BJ (cell line): ENCODE measurements at regions not wholly inside any gene's neighbourhood (a gene's known extent, or its start where the extent isn't known, plus 50 kb on each side); places are given as distances from the start of the nearest gene placed in this dataset.

Experiments used
- CTCF ChIA-PET: fragments of 350-600 bp; formaldehyde crosslinking; extraction: SDS; loops from one replicate; lab custom pipeline; 2021; ENCODE audit warnings: antibody characterized with exemption, inconsistent platforms; lab: Yijun Ruan, JAX
- POLR2A ChIA-PET: fragments of 300-600 bp; sonication (Branson Sonifier 250); formaldehyde crosslinking; extraction: SDS; loops from one replicate; lab custom pipeline; 2021; ENCODE audit warnings: antibody characterized with exemption; lab: Charles Lee
- DNase-seq: peaks from one replicate; pipeline ENCODE4 v3.0.0-alpha.2; 2011; ENCODE audit warnings: low read depth
- H3K27me3 ChIP-seq: 2 replicates; pipeline ENCODE4 v1.6.0; 2011; ENCODE audit warnings: low read length; ENCODE audit not compliant: control insufficient read depth, insufficient read depth
- H3K36me3 ChIP-seq: 2 replicates; pipeline ENCODE4 v1.5.1; 2011; ENCODE audit warnings: low read length; ENCODE audit not compliant: control insufficient read depth, insufficient read depth
- H3K4me3 ChIP-seq: 2 replicates; pipeline ENCODE4 v1.5.1; 2011; ENCODE audit warnings: low read depth, mild to moderate bottlenecking, control low read depth, low read length
- CTCF ChIP-seq: IDR thresholded peaks from 2 replicates; pipeline ENCODE4 v1.5.1; 2011; ENCODE audit warnings: low read depth, mild to moderate bottlenecking, control low read depth, inconsistent platforms, low read length, moderate library complexity; ENCODE audit not compliant: insufficient read depth

GRCh38 chr10:128316925-128317324 is 190.7 kb upstream of the MKI67 start:
- CTCF ChIA-PET = no interaction called here
- POLR2A ChIA-PET = no interaction called here
- Histone ChIP-seq H3K27me3 (no peaks in the 10 kb centered on the region), H3K4me3 (no peak overlapping the region), H3K36me3 (no peaks in the 10 kb centered on the region)
- DNase-seq = no peak
- TF ChIP-seq CTCF = no peak

GRCh38 chr10:128318366-128318765 is 192.1 kb upstream of the MKI67 start:
- no peak overlapping the region for H3K4me3 ChIP-seq
- CTCF ChIA-PET = no interaction called here
- POLR2A ChIA-PET = no interaction called here
- no peaks in the 10 kb centered on the region for H3K36me3 ChIP-seq
- DNase-seq = no peak
- no peaks in the 10 kb centered on the region for H3K27me3 ChIP-seq
- TF ChIP-seq CTCF = no peak

GRCh38 chr10:128318913-128319312 is 192.7 kb upstream of the MKI67 start:
- TF ChIP-seq CTCF = no peak
- H3K27me3 ChIP-seq = no peaks in the 10 kb centered on the region
- no peak overlapping the region for H3K4me3 ChIP-seq
- ChIA-PET CTCF (no interaction called here), POLR2A (no interaction called here)
- DNase-seq = no peak
- no peaks in the 10 kb centered on the region for H3K36me3 ChIP-seq

- CTCF ChIA-PET = no interaction called here
- DNase-seq = no peak
- Histone ChIP-seq H3K27me3 (no peaks in the 10 kb centered on the region), H3K4me3 (no peak overlapping the region), H3K36me3 (no peaks in the 10 kb centered on the region)
- TF ChIP-seq CTCF = no peak
- POLR2A ChIA-PET = no interaction called here
These were observed 195.9 kb upstream of the MKI67 start for GRCh38 chr10:128322106-128322505.

GRCh38 chr10:128322950-128323349 is 196.7 kb upstream of the MKI67 start:
- no peaks in the 10 kb centered on the region for H3K36me3 ChIP-seq
- no peaks in the 10 kb centered on the region for H3K27me3 ChIP-seq
- CTCF ChIA-PET = no interaction called here
- POLR2A ChIA-PET = no interaction called here
- DNase-seq = no peak
- H3K4me3 ChIP-seq = no peak overlapping the region
- TF ChIP-seq CTCF = no peak
